Mesodermal cell (in vitro differentiated cells): ENCODE measurements at regions not wholly inside any gene's neighbourhood (a gene's known extent, or its start where the extent isn't known, plus 50 kb on each side); places are given as distances from the start of the nearest gene placed in this dataset.

ENCODE experiments used
- H3K27ac ChIP-seq: 2 replicates; pipeline ENCODE4 v1.7.0; 2013; ENCODE audit warnings: mild to moderate bottlenecking, low read depth, low read length, moderate library complexity; ENCODE audit not compliant: severe bottlenecking
- H3K36me3 ChIP-seq: 2 replicates; pipeline ENCODE4 v1.7.1; 2013; ENCODE audit warnings: mild to moderate bottlenecking, low read length, moderate library complexity; ENCODE audit not compliant: control insufficient read depth, insufficient read depth
- H3K4me1 ChIP-seq: one replicate; pipeline ENCODE4 v1.7.1; 2013; ENCODE audit warnings: mild to moderate bottlenecking, low read length; ENCODE audit not compliant: insufficient read depth, control insufficient read depth, poor library complexity, severe bottlenecking
- H3K4me3 ChIP-seq: 2 replicates; pipeline ENCODE4 v1.7.0; 2013; ENCODE audit warnings: low read length, control low read depth, mild to moderate bottlenecking; ENCODE audit not compliant: insufficient read depth, poor library complexity, severe bottlenecking; ENCODE audit errors: extremely low read depth
- H3K9me3 ChIP-seq: 2 replicates; pipeline ENCODE4 v1.7.1; 2013; ENCODE audit warnings: mild to moderate bottlenecking, low read length, moderate library complexity; ENCODE audit not compliant: control insufficient read depth
- WGBS, 2 experiments: methylation state at CpG; one replicate each; pipeline ENCODE4 v1.1.5; 2013; ENCODE audit warnings: missing lambda C conversion rate in 2 of 2; ENCODE audit not compliant: insufficient coverage in 2 of 2; 5-methylcytosine and 5-hydroxymethylcytosine counted together

- H3K27ac ChIP-seq, result no peak overlapping the region
- 92 to 97% methylated on average over 12 to 15 of the region's 17 CpGs for WGBS, 2 experiments
- H3K9me3 ChIP-seq, result no peaks in the 10 kb centered on the region
- no peaks in the 10 kb centered on the region for H3K36me3 ChIP-seq
- H3K4me3 ChIP-seq, result no peak overlapping the region
- peaks cover 3% of the 10 kb centered on the region for H3K4me1 ChIP-seq
Measured at GRCh38 chr1:22344851-22345560, 106.6 kb upstream of the ZBTB40 start.

GRCh38 chr1:22347854-22348760 is 103.5 kb upstream of the ZBTB40 start:
- H3K27ac ChIP-seq, result no peak overlapping the region
- 88% methylated on average over 10 to 13 of the region's 16 CpGs for WGBS, 2 experiments
- peaks cover 15% of the 10 kb centered on the region for H3K4me1 ChIP-seq

GRCh38 chr1:22349362-22350043 is 102.1 kb upstream of the ZBTB40 start:
- 88 to 89% methylated on average over 8 to 11 of the region's 14 CpGs for WGBS, 2 experiments
- Histone ChIP-seq H3K36me3 (no peaks in the 10 kb centered on the region), H3K9me3 (no peaks in the 10 kb centered on the region), H3K4me1 (peaks cover 15% of the 10 kb centered on the region), H3K27ac (no peak overlapping the region), H3K4me3 (no peak overlapping the region)

More at GRCh38 chr1:22347854-22348760, 103.5 kb upstream of the ZBTB40 start:
- H3K36me3 ChIP-seq, result no peaks in the 10 kb centered on the region
- H3K4me3 ChIP-seq, result no peak overlapping the region
- no peaks in the 10 kb centered on the region for H3K9me3 ChIP-seq

GRCh38 chr1:22350171-22350923 is 101.3 kb upstream of the ZBTB40 start:
- Histone ChIP-seq H3K4me1 (peaks cover 15% of the 10 kb centered on the region), H3K4me3 (no peak overlapping the region), H3K9me3 (no peaks in the 10 kb centered on the region), H3K36me3 (no peaks in the 10 kb centered on the region), H3K27ac (no peak overlapping the region)
- WGBS, 2 experiments, result 47 to 50% methylated on average over 17 of the region's 22 CpGs

GRCh38 chr1:22350924-22351767 is 100.5 kb upstream of the ZBTB40 start:
- Histone ChIP-seq H3K4me3 (no peak overlapping the region), H3K9me3 (no peaks in the 10 kb centered on the region), H3K27ac (peak overlapping the region; percentile 32), H3K36me3 (no peaks in the 10 kb centered on the region), H3K4me1 (peaks cover 15% of the 10 kb centered on the region)
- 51% methylated on average over 23 to 24 of the region's 28 CpGs for WGBS, 2 experiments

- H3K9me3 ChIP-seq, result no peaks in the 10 kb centered on the region
- WGBS, 2 experiments, result 71 to 85% methylated on average over 9 to 10 of the region's 11 CpGs
- H3K36me3 ChIP-seq, result no peaks in the 10 kb centered on the region
- peaks cover 15% of the 10 kb centered on the region for H3K4me1 ChIP-seq
- no peak overlapping the region for H3K27ac ChIP-seq
- no peak overlapping the region for H3K4me3 ChIP-seq
Measured at GRCh38 chr1:22351768-22352080, 99.9 kb upstream of the ZBTB40 start.

- no peaks in the 10 kb centered on the region for H3K9me3 ChIP-seq
- H3K27ac ChIP-seq, result no peak overlapping the region
- H3K36me3 ChIP-seq, result no peaks in the 10 kb centered on the region
- 90% methylated on average over 1 of the region's 6 CpGs; no CpG with 5 or more reads in 1 of the 2 experiments for WGBS, 2 experiments
- H3K4me3 ChIP-seq, result no peak overlapping the region
- peaks cover 15% of the 10 kb centered on the region for H3K4me1 ChIP-seq
Measured at GRCh38 chr1:22352355-22352754, 99.3 kb upstream of the ZBTB40 start.

GRCh38 chr1:22352896-22353295 is 98.8 kb upstream of the ZBTB40 start:
- H3K27ac ChIP-seq, result no peak overlapping the region
- H3K4me1 ChIP-seq, result peaks cover 15% of the 10 kb centered on the region
- no peak overlapping the region for H3K4me3 ChIP-seq
- WGBS, 2 experiments, result 91 to 97% methylated on average over 4 to 7 of the region's 7 CpGs
- H3K36me3 ChIP-seq, result no peaks in the 10 kb centered on the region
- no peaks in the 10 kb centered on the region for H3K9me3 ChIP-seq

GRCh38 chr1:22359427-22359826 is 92.2 kb upstream of the ZBTB40 start:
- Histone ChIP-seq H3K9me3 (no peaks in the 10 kb centered on the region), H3K4me1 (peaks cover 3% of the 10 kb centered on the region), H3K36me3 (no peaks in the 10 kb centered on the region), H3K4me3 (no peak overlapping the region), H3K27ac (no peak overlapping the region)
- 93 to 100% methylated on average over 3 to 4 of the region's 4 CpGs for WGBS, 2 experiments
